NB4 (cell line): ENCODE measurements at regions not wholly inside any gene's neighbourhood (a gene's known extent, or its start where the extent isn't known, plus 50 kb on each side); places are given as distances from the start of the nearest gene placed in this dataset.

Experiments used
- DNase-seq: peaks from one replicate; pipeline ENCODE4 v3.0.0; 2010; ENCODE audit warnings: low read depth
- H3K4me3 ChIP-seq: one replicate; pipeline ENCODE4 v1.5.1; 2011; ENCODE audit warnings: mild to moderate bottlenecking, low read depth, low read length, moderate library complexity
- MYC ChIP-seq: IDR thresholded peaks from 2 replicates; pipeline ENCODE4 v1.6.1; 2011; ENCODE audit warnings: low read depth, low read length
- POLR2A ChIP-seq: IDR thresholded peaks from 2 replicates; pipeline ENCODE4 v1.6.1; 2011; ENCODE audit warnings: mild to moderate bottlenecking; ENCODE audit not compliant: insufficient read length; ENCODE audit errors: extremely low read depth
- TF ChIP-seq, protein P1 (sequence below): IDR thresholded peaks from 2 replicates; pipeline ENCODE4 v1.6.1; 2011; ENCODE audit warnings: low read depth, low read length
- TF ChIP-seq, protein P2 (sequence below): IDR thresholded peaks from one replicate; pipeline ENCODE4 v1.5.1; 2012; ENCODE audit warnings: low read depth, low read length

DNA sequence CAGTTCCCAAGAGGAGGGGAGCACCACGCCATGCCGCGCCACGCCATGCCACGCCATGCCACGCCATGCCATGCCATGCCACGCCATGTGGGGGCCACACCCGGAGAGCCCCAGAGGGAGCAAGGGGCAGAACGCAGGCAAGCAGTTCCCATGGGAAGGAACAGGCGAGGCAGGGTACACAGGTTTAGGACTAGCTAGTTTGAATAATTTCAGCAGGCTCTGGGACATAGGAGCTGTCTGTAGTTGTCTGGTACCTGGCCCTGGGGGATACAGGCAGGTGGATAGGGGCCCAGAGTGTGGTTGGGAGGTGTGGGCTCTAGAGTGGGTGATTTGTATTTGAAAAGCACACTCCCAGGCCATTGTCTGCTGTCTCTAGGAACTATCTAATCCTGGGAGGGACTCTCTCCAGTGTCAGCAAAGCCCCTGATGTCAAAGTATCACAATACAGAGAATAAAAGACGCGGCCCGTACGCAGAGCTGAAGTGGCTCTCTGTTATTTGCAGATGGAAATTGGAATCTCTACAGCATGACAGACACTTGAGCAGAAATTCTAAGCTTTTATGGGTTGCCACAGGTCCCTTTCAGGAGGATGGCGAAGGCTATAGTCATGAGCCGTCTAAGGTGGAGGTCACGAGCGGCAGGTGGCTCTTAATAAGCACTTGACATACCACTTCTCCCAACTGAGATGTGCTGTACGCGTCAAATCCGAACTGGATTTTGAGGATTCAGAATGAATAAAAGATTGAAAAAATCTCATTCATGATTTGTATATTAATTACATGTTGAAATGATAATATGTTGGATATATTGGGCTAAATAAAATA, 220.8 kb upstream of the TNRC6C start:
- TF ChIP-seq MYC = no peak
- TF ChIP-seq, protein P1, sequence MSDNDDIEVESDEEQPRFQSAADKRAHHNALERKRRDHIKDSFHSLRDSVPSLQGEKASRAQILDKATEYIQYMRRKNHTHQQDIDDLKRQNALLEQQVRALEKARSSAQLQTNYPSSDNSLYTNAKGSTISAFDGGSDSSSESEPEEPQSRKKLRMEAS = no peak
- TF ChIP-seq, protein P2, sequence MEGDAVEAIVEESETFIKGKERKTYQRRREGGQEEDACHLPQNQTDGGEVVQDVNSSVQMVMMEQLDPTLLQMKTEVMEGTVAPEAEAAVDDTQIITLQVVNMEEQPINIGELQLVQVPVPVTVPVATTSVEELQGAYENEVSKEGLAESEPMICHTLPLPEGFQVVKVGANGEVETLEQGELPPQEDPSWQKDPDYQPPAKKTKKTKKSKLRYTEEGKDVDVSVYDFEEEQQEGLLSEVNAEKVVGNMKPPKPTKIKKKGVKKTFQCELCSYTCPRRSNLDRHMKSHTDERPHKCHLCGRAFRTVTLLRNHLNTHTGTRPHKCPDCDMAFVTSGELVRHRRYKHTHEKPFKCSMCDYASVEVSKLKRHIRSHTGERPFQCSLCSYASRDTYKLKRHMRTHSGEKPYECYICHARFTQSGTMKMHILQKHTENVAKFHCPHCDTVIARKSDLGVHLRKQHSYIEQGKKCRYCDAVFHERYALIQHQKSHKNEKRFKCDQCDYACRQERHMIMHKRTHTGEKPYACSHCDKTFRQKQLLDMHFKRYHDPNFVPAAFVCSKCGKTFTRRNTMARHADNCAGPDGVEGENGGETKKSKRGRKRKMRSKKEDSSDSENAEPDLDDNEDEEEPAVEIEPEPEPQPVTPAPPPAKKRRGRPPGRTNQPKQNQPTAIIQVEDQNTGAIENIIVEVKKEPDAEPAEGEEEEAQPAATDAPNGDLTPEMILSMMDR = no peak
- no peak for TF ChIP-seq POLR2A
- H3K4me3 ChIP-seq = no peak overlapping the region
- DNase-seq = no peak

DNA sequence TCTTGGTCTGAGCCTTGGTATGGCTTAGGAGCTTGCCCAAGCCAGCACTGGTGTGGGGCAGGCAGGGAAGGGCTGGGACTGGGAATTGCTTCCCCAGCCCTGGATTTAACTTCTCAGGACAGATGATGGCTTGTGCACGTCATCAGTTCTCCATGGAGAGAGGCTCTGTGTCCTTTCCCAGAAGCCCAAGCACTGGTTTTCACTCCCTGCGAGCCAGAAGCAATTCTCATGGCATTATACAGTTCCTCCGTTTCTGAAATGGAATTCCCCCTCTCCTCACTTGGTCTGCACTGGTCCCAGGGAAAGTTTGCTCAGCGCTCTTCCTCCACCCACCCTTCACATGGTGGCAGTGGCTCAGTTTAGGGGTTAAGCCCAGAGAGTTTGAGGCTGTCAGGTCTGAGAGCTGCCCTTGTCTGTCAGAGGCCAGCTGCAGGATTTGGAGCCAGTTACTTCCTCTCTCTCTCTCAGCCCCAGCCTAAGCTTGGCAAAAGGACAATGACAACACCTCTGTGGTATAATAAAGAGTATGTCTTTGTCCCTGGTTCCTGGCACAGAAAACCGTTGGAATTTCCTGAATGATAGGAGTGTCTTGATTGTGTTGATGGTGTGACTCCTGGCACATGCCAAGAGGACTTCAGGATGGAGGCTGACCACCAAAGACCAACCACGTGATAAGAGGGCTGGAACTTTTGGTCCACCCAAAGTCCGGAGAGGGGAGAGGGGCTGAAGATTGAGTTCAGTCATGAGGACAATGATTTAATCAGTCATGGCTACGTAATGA, 219.6 kb upstream of the TNRC6C start:
- H3K4me3 ChIP-seq = no peak overlapping the region
- TF ChIP-seq, protein P2 = no peak
- TF ChIP-seq, protein P1 = no peak
- TF ChIP-seq MYC (no peak), POLR2A (no peak)
- peak; percentile 11 for DNase-seq

DNA sequence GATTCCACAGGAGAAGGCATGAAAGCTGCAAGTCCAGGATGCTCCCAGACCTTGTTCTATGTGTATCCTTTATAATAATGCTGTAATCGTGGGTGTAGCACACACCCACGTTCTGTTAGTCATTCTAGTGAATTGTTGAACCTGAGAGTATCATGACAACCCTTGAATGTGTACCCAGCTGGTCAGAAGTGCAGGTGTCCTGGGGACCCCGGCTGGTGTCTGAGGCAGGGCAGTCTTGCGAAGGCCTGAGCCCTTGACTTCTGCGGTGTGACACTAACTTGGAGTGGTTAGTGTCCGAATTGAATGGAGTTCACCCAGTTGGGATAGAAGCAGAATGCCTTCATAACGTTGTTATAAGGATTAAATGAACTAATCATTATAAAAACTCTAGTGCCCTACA, 218.0 kb upstream of the TNRC6C start:
- DNase-seq = no peak
- no peak for TF ChIP-seq MYC
- no peak overlapping the region for H3K4me3 ChIP-seq

DNA sequence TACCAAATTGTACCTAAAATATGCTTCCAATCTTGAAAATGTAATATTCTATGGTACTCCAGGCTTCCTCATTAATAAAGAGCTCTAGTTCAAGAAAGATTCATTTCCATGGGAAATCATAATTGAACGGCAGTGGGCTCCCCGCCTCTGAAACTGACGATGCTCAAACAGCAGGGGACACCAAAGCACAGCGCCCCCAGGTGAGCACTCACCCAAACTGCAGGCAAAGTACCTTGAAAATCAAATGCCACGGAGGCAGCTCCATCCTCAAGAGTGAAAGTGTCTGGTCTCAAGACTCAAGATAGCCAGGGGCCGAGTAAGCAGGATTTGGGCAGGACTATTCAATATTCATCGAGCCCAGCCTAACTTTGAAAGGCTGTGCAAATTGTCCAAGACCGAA, 217.4 kb upstream of the TNRC6C start:
- H3K4me3 ChIP-seq = no peak overlapping the region
- peak; percentile 45 for DNase-seq
- no peak for TF ChIP-seq POLR2A
- TF ChIP-seq, protein P2 = peak; percentile 56

DNA sequence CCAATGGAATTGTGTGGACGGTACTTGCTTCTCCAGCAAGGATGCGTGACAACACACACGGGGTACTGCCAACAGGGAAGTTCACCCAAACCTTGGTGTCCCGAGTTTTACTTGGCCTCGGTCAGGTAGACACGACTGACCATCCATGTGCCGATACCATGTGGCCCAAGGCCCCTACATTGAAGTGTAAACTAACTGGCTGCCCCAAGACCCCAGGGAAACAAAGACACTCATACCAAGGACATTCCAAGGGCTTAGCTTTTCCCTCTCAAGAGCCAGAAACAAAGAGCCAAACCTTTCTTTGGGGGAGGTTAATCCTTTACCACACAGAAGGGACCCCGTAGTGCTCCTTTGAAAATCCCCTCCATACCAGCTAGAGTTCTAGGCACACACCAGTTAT, 215.9 kb upstream of the TNRC6C start:
- H3K4me3 ChIP-seq = no peak overlapping the region
- TF ChIP-seq, protein P2 = no peak
- DNase-seq = no peak

DNA sequence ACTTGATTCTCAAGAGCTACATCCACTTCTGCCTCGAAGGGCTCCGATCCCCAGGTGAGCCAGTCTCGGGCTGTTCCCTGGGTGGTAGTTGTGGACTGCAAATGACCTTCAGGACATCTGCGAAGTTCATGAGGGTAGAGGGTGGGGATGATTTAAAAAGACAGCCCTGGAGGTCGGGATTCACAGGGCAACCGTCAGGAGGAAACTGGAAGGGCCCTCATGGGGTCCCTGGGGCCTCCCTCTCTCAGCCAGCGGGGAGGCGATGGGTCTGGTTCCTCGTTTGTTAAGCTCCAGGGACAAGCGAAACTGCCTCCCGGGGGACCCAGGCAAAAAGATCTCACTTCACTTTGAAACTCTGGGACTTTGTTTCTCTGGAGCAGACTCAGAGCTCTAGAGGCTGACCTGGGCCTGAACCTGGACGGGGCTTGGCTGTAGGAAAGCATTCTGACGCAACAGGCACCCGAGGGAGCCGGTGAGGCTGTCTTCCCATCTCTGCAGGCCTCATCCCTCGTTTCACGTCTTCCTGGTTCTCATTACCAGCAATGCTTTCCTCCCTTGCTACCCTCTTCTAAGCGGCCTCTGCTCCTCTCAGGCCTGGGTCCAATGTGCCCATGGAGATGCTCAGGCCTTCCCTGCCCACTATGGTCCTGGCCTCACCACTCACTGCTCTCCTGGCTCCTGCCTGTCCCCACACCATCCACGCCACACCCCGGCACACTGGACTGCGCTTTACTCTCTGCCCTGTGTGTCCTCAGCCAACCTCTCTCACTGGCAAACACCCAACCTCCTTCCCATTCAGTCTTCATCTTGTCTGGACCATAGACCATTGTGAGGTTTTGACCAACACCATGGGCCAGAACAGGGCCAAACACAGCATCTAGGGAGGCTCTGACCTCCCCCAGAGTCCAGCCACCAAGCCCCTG, 214.2 kb upstream of the TNRC6C start:
- DNase-seq = peak; percentile 62
- no peak overlapping the region for H3K4me3 ChIP-seq
- TF ChIP-seq MYC (no peak), POLR2A (no peak)
- TF ChIP-seq, protein P2 = no peak
- TF ChIP-seq, protein P1 = no peak
